Right atrium auricular region (tissue), 2 donors: ENCODE measurements at regions not wholly inside any gene's neighbourhood (a gene's known extent, or its start where the extent isn't known, plus 50 kb on each side); places are given as distances from the start of the nearest gene placed in this dataset.

Source experiments
- DNase-seq: peaks from one replicate; pipeline ENCODE4 v3.0.0-alpha.2; 2019; ENCODE audit warnings: low spot score
- H3K27ac ChIP-seq, 2 donors: fragments of 200-600 bp; sonication (generic); 1 replicate in 1 of 2; 2 replicates in 1 of 2; pipeline ENCODE4 v1.5.1; 2016 to 2019
- H3K27me3 ChIP-seq, 2 donors: fragments of 200-600 bp; sonication (generic); one replicate each; pipeline versions ENCODE4 v1.5.1 to v1.6.0; 2017 to 2019
- H3K36me3 ChIP-seq: fragments of 200-600 bp; sonication (generic); one replicate; pipeline ENCODE4 v1.5.1; 2016
- H3K4me1 ChIP-seq, 2 donors: fragments of 200-600 bp; sonication (generic); one replicate each; pipeline versions ENCODE4 v1.5.1 to v1.6.0; 2017 to 2019
- H3K4me3 ChIP-seq, 2 donors: fragments of 200-600 bp; sonication (generic); 1 replicate in 1 of 2; 2 replicates in 1 of 2; pipeline ENCODE4 v1.5.1; 2017 to 2019; ENCODE audit warnings: mild to moderate bottlenecking in 1 of 2, moderate library complexity in 1 of 2
- H3K9me3 ChIP-seq, 2 donors: fragments of 200-600 bp; sonication (generic); one replicate each; pipeline ENCODE4 v1.5.1; 2019
- CTCF ChIP-seq, 2 donors: fragments of 200-600 bp; sonication (generic); IDR thresholded peaks; one replicate each; pipeline ENCODE4 v1.5.1; 2019; ENCODE audit warnings: antibody characterized with exemption in 2 of 2

- no peak for TF ChIP-seq CTCF (IDR thresholded peaks at IDR 0.05)
- no peak overlapping the region for H3K4me3 ChIP-seq
- no peak for DNase-seq
- peaks cover 0 to 7% of the 10 kb centered on the region in 2 donors for H3K4me1 ChIP-seq
- no peaks in the 10 kb centered on the region for H3K36me3 ChIP-seq
- H3K27ac ChIP-seq, result no peak overlapping the region
- H3K27me3 ChIP-seq, result no peaks in the 10 kb centered on the region
- H3K9me3 ChIP-seq, result no peaks in the 10 kb centered on the region
Observed at GRCh38 chr1:5456090-5456811, 536.0 kb downstream of the NPHP4 start.

- Histone ChIP-seq H3K27ac (no peak overlapping the region), H3K27me3 (no peaks in the 10 kb centered on the region), H3K9me3 (no peaks in the 10 kb centered on the region), H3K36me3 (no peaks in the 10 kb centered on the region), H3K4me1 (peaks cover 0 to 7% of the 10 kb centered on the region in 2 donors), H3K4me3 (no peak overlapping the region)
- DNase-seq, result no peak
- no peak for TF ChIP-seq CTCF (IDR thresholded peaks at IDR 0.05)
Observed at GRCh38 chr1:5455651-5456050, 536.6 kb downstream of the NPHP4 start.

DNA sequence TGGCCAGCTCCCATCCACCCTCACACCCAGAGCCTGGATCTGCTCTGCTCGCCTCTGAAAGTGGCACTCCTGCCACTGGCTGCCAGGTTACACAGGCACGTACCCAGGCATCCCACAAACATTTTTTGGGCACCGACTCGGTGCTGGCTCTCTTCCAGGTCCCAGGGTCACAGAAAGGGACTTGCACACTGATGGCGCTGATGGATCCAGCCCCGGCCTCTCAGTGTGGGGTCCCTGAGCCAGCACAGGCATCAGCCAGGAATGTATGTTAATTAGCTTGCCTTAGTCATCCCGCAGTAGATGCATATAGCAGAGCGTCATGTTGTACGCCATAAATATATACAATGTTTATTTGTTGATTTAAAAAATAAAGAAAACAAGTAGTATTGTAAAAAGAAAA is 537.2 kb downstream of the NPHP4 start:
- no peaks in the 10 kb centered on the region for H3K9me3 ChIP-seq
- H3K4me3 ChIP-seq, result no peak overlapping the region
- H3K27ac ChIP-seq, result no peak overlapping the region
- no peak for DNase-seq
- H3K27me3 ChIP-seq, result no peaks in the 10 kb centered on the region
- no peak for TF ChIP-seq CTCF (IDR thresholded peaks at IDR 0.05)
- H3K4me1 ChIP-seq, result peaks cover 0 to 7% of the 10 kb centered on the region in 2 donors
- no peaks in the 10 kb centered on the region for H3K36me3 ChIP-seq

DNA sequence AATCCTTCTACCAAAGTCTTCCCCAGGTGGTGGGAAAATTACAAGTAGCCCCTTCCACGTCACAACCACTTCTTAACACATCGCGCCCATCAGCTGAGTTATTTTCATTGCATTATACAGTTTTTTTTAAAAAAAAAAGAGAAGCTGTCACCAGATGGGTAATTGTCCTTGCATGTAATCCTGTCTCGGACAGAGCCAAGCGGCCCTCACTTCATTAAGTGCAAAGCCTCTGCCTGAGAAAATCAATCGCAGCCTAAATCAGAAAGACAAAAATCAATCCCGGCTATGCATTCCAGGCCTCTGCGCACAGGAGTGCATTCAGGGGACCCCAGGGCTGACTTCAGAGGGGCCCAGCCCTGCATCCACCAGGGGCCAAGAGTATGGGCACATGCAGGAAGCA is 538.9 kb downstream of the NPHP4 start:
- no peak for DNase-seq
- H3K27ac ChIP-seq, result no peak overlapping the region
- no peaks in the 10 kb centered on the region for H3K9me3 ChIP-seq
- no peak for TF ChIP-seq CTCF (IDR thresholded peaks at IDR 0.05)
- peaks cover 0 to 7% of the 10 kb centered on the region in 2 donors for H3K4me1 ChIP-seq
- no peaks in the 10 kb centered on the region for H3K27me3 ChIP-seq
- H3K36me3 ChIP-seq, result no peaks in the 10 kb centered on the region
- H3K4me3 ChIP-seq, result no peak overlapping the region

DNA sequence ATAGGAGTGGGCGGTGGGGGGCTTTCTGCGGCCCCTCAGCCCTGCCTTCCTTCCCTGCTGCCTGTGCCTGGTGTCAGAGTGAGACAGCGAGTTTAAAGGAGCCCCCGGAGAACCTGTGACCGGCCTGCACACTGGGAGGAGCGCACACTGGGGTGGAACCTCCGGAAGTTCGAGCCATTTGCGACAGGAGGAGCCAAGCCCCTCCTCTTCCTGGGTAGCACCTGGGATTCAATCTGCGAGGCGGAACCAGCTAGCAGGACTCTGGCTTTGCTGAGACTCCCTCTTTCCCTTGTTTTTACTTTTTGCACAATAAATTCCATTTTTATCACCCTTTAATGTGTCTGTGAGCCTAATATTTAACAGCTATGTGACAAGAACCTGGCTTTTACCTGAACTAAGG is 540.6 kb downstream of the NPHP4 start:
- Histone ChIP-seq H3K4me1 (peaks cover 0 to 7% of the 10 kb centered on the region in 2 donors), H3K27ac (no peak overlapping the region), H3K9me3 (no peaks in the 10 kb centered on the region), H3K27me3 (no peaks in the 10 kb centered on the region), H3K36me3 (no peaks in the 10 kb centered on the region), H3K4me3 (no peak overlapping the region)
- DNase-seq, result no peak
- no peak for TF ChIP-seq CTCF (IDR thresholded peaks at IDR 0.05)

DNA sequence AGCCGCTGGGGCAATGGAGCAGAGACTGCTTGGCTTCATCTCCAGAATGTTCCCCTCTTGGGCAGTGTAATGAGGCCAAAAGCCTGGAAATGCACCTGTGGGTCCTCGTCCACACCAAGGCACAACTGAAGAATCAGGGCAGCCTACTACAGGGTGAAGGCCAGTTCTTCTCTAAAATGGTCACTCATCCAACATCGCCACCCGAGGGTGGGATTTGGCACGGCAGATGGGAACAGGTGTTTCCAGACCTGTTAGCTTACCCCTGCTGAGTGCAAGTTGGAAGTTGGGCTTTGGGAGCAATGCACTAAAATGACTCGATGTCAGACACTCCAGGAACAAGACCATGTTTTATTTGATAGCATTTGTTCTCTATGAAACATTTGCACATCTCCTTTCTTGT is 543.7 kb downstream of the NPHP4 start:
- Histone ChIP-seq H3K4me1 (no peaks in the 10 kb centered on the region), H3K36me3 (no peaks in the 10 kb centered on the region), H3K4me3 (no peak overlapping the region), H3K27me3 (no peaks in the 10 kb centered on the region), H3K27ac (no peak overlapping the region), H3K9me3 (no peaks in the 10 kb centered on the region)
- no peak for TF ChIP-seq CTCF (IDR thresholded peaks at IDR 0.05)
- no peak for DNase-seq
